GM18517 (cell line): ENCODE measurements at regions not wholly inside any gene's neighbourhood (a gene's known extent, or its start where the extent isn't known, plus 50 kb on each side); places are given as distances from the start of the nearest gene placed in this dataset.

ENCODE experiments used
- ATAC-seq: cut with Tn5 transposase; IDR thresholded peaks from one replicate; pipeline ENCODE4 v1.9.1; 2021; ENCODE audit warnings: mild to moderate bottlenecking, moderate library complexity; ENCODE audit not compliant: unreplicated experiment

DNA sequence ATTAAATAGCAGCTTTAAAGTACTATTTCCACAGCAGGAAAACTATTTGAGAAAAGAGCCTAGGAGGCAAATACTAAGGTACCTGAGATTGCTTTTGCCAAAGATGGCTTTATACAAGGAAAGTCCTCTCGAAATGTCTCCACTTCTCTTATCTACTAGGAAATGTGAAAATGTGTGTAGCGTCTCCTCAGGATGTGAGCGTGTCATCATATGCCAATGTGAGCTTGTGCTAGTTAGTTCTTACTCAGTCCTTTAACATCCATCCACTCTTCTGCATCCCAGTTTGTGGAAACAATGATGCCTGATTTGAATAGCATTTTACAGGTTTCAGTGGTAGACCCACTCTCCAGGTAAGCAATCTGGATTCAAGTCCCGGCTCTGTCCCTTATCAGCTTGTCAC is 421.0 kb downstream of the DYNC2H1 start:
- ATAC-seq = no peak

DNA sequence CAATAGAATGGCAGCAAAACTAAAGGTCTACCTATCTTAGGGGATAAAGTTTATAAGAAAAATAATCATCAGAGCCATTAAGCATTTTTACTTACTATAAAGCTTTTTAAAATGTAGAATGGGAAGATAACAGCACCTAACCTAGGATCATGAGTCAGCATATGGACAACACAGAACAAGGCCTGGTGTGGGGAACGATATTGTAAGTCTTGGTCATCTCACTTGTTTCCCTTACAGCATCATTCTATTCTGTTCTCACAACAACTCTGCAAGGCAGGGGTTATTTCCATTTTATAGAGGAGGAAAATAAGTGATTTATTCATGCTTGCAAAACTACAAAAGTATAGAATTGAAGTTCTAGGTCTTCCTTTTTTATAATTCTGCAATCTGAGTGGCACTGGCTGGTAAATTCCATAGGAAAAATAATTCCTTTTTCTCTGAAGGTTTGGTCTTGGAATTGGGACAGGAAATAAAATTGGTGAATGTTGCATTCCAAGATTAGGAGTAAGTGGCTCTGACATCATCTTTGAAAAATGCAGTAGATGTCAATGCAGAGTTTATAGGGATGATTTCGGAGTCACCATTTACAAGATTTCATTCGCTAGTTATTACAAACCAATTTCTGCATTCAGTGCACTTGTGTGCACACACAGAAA is 423.0 kb downstream of the DYNC2H1 start:
- ATAC-seq = no peak

DNA sequence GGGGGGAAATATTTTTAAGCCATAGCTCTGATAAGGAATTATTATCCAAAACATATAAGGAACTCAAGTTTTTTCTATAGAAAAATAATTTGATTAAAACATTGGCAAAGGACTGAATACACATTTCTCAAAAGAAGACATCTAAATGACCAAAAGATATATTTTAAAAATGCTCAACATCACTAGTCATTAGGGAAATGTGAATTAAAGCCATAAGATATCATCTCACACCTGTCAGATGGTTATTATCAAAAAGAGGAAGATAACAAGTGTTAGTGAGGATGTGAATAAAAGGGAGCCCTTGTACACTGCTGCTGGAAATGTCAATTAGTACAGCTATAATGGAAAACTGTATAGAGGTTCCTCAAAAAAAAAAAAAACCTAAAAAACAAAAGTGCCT is 425.0 kb downstream of the DYNC2H1 start:
- no peak for ATAC-seq

DNA sequence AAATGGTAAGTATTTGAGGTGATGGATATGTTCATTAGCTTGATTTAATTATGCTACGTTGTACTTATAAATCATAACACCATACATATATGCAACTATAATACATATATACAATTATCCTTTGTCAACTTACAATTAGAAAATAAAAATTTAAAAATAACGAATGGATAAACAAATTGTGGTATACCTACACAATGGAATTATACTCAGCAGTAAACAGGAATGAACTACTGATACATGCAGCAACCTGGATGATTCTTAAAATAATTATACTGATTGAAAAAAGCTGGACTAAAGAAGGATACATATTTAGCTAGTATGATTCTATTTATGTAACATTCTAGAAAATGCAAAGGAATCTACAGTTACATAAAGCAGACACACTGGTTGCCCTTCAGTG is 425.7 kb downstream of the DYNC2H1 start:
- ATAC-seq = no peak

DNA sequence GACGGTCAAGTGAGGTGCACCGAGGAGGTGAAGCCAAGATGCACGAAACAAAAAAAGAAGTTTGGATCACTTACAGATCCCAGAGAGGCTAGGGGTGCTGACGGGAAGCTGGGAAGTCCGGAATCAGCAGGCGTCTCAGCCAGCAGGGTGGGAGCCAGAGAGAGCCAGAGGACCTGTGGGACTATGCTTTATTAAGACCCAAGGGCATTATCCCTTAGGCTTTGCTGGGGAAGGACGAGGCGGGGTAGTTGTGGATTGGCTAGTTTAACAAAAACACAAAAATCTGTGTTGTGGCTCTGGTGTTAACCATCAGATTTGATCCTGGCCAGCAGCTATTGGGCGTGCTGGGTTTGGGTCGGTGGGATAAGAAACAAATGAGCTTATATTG is 427.1 kb downstream of the DYNC2H1 start:
- no peak for ATAC-seq

DNA sequence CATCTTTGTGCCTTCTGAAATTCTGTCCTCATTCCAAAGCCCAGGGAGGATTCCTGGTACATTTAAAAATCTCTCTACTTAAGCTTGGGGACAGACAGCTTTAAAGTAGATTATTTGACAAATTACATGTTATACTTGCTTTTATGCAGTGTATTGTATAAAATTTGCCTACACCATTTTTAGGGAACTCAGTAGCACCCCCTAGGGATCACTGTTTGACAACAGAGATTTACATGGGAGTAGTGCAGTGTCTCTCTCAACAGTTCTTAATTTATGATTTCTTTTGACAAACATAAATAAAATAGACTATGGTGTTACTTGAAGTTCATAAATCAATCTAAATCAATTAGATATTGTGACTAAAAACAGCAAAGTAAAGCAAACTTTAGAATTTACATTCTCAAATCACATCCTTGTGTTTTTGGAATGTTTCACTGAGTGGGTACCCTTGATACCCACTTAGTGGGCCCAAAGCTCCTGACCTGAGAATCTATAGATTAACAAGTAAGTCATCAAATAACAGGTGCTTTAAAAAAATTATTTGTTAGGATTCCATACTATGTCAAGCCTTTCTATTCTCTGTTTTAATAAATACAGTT is 428.8 kb downstream of the DYNC2H1 start:
- no peak for ATAC-seq

DNA sequence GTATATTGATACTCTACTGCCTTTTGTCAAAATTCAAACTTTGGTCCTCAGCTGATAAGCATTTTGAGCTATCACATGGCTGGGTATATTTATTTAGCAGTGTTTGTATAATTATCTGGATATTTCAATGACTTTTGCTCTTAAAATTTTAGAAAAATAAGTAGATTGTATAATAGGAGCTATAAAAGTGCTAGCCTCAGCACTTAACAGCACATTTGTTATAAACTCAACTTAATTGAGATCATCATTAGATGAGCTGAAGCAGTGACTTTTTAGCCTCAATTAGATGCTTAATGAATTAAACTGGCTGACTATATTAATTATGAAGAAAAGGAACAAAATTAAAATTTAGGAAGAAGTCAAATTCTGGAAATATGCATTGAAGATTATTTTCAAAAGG is 429.9 kb downstream of the DYNC2H1 start:
- no peak for ATAC-seq

DNA sequence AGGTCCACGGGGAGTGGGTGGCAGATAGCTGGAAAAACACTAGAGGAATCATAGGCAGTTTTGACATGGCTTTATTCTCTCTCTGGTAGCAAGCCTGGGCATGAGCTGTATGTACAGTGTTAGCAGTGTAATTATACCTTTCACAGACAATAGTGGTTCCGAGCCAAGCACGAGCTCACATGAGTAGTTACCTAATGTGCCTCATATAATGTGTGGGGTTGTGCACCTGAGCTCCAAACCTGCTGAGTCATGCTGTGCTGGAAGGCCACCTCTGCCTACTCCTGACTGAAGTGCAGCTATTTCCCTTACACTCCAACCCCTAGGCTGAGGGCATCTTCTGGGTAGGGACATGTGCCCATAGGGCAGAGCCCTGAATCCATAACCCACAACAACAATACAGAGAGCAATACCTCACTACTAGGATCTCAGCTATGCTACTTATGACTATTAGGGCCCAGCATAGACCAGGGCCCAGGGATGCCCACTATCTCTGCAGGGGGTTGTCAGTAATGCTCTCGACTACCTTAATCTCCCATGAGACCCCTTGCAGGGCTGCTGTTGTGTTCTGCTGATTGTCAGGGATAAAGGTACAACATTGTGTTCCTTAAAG is 432.1 kb downstream of the DYNC2H1 start:
- ATAC-seq = no peak

DNA sequence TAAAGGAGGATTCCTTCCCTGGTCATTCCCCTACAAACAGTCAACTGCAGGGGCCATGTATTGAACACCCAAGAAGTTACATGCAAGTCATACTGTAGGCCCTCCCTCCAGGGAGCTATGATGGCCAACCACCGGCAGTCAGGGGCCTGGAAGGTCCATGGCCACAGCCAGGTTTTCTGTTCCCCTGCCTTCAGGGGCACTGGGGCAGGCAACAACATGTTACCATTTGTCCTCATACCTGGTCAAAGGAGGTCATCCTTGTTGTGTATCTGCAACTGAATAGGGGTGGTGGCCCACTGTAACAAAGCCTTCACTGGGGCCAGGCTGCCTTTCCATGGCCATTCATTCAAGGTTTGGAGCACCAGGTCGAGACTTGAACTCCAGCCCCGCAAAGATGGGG is 433.6 kb downstream of the DYNC2H1 start:
- no peak for ATAC-seq

DNA sequence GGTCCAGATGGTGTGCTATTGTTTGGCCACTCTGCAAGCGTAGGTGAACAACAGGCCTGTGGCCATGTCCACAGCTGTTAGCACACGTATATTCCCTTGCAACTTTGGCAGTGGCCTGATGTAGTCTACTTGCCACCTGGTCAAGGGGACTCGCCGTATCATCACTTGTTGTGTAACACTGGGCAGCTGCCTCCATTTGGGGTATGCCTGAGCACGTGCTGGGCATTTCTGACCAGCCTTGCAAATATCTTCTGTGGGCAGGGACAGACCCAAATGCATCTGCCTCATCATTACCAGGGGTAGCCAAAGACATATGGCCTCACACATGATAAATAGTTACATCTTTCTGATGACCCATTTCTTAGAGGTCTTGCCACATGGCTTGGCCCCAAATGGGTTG is 434.2 kb downstream of the DYNC2H1 start:
- ATAC-seq = no peak

DNA sequence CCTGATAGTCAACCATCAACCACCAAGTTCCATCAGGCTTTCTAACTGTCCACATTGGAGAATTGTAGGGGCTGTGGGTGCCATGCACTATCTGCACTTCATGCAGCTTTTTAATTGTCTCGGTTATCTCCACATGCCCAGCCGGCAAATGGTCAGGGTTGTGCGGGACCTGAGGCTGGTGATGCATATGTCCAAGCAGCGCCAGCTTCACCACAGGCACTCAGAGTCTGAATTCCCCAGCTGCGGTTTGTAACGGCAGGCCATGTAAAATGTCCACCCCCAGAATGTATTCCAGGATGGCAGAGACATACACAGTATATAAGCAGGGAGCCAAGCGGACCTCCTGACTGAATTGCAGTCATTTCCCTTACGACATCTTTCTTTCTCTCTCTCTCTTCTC is 435.6 kb downstream of the DYNC2H1 start:
- ATAC-seq = no peak

DNA sequence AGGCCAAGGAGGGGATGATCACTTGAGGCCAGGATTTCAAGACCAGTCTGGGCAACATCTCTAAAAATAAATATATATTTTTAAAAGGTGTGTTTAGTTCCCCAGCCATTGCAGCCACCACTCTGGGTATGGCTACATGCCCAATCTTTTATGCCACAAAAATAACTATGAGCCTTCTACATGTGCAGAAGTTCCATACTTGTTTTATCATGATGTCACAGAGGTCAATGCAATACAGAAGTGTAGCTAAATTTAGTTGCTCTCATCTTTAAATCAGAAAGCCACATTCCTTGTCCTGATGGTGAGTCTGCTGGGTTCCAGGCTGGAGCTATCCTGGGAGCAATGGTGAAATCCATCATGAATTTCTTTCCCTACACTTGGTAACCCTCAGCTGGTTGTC is 436.3 kb downstream of the DYNC2H1 start:
- ATAC-seq = no peak

DNA sequence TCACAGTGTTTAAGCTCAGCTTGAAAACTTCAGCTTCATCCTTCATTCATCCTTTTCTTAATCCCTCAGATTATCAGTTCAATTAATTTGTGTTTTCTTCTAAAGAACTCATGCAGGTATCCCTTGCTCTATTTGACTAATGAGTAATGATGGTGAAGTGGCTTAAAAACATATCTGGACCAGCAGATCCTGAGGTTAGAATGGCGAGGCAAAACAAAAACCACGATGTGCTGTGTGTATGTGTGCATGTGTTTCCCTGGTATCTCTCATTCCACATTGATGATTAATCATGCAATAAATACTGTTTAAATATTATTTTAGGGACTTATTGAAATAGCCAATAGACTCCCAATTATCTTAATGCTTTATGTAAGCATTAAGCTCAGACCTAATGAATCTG is 437.0 kb downstream of the DYNC2H1 start:
- ATAC-seq = no peak

DNA sequence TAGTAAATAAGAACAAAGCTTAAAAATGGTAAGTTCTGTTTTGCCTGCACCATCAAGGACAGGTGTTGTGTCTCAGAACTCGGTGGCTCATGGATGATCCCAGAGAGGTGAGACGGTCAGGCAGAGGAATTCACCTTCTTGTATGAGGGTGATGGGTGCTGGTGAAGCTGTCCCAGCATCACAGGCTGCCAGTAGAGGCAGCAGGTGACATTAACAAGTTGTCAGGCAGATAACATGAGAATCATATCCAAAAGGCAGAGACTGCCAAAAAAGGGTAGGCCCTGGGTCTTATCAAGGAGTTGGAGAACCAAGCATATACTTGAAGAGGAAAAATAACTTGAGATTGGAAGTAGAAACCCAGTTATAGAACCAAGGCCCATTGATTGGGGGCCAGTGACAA is 437.8 kb downstream of the DYNC2H1 start:
- ATAC-seq = no peak

DNA sequence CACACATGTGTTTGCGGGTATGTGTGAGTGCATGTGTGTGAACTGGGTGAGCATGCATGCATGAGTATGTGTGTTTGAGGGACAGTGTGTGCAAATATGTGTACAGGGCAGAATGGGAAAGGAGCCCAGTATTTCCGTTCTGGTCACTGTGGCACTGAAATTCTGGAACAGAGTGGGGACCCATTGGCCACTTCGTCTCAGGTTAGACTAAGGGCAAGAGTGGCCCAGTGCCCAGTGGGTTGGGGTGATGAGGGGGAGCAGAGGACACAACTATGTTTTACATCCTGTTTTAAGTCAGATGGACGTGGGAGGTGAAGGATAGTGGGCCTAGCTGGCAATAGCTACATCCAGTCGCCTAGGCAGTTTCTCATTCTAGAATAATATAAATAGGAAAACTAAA is 438.5 kb downstream of the DYNC2H1 start:
- ATAC-seq = no peak

DNA sequence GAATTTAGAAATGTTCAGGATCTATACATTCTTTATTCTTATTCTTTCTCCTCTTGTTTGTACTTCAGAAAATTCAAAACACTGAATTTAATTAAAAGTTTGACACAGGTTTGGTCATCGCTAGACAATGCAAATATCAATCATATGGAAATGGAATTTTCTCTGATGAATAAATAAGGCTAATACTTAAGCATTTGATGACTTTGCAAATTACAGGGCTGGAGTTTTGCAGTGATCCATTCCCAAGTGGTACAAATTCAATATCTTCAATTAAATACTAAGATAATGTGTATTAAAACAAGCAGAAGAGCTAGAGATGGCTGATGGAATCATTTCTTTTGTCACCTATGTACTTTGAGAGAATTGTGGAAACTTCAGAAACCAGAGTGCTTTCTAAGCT is 439.6 kb downstream of the DYNC2H1 start:
- no peak for ATAC-seq

DNA sequence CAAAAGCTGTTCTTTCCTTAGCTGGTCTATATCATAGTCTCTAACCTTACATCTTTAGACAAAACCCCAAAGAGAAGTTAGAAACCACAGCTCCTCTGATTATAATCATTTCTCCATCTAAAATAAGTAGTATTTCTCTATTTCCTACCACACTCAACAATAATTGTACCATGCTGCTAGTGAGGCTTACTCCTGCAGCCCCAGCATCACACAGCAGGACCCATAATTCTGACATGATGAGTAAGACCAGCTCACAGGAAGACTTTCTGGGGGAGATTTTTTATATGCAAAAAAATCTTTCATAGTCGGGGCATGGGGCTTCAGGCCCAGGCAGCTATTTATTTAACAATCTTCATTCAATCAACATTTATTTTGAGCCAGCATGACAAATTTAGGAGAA is 441.6 kb downstream of the DYNC2H1 start:
- ATAC-seq = no peak

DNA sequence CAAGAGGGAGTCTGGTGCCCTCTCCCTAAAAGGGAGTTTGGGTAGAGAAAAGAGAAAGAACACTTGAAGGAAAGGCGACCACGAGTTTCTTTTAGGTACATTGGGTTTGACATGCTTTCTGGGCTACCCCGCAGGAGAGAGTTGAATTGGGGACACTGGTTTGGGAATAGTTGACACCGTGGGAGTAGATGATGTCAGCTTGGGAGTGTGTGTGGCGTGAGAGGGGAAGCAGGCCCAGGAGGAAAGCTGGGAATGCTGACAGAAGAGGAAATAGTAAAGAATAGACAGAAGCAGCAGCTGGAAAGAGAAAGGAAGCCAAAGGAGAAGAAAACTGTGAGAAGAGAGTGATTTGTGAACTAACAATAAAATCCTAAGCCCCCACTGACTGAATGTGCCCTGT is 442.9 kb downstream of the DYNC2H1 start:
- ATAC-seq = no peak

DNA sequence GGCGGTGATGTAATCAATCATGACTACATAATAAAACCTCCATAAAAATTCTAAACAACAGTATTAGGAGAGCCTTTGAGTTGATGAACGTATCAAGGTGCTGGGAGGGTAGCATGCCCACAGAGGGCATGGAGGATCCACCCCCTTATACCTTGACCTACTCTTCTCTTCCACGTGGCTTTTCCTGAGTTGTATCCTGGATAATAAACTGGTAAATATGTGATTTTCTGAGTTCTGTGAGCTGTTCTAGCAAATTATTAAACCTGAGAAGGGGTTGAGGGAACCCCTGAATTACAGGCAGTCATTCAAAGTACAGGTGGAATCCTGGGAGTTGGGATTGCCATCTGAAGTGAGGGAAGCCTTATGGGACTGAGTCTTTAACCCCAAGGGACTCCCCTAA is 446.9 kb downstream of the DYNC2H1 start:
- ATAC-seq = no peak

DNA sequence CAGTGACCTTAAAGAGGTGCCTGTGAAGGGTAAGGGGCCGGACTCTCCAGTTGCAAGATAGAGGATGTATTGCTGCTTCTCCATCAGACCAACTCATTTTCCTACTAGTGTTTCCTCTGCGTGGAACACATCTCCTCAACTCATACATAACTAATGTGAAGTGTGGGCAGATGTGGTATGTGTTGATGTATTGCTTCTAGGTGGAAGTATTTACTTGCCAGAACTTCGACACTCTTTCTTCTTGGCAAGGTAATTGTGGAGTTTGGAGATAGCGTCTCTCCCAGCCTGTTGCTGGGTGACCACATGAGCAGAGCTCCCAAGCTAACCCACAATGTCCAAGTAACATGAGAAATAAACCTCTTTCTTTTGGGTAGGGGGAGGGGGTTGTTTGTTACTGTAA is 456.9 kb downstream of the DYNC2H1 start:
- no peak for ATAC-seq

DNA sequence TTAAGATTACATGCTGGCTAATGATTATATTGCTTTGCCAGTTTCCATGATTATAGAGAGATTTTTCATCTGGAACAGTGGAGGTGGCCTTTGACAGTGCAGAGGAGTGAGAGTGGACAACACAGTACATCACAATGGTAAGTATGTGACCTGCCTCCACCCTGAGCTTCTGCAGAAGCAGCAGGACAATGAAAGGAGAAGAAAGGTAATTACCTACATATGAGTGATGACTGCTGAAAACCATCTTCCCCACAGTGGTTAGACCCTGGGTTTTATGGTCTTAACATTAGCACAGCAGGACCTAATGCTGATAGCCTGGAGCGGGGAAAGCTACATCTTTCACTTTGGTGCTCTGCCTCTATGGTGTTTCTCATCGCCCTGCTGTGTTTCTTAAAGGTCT is 454.7 kb upstream of the DDI1 start:
- ATAC-seq = no peak

DNA sequence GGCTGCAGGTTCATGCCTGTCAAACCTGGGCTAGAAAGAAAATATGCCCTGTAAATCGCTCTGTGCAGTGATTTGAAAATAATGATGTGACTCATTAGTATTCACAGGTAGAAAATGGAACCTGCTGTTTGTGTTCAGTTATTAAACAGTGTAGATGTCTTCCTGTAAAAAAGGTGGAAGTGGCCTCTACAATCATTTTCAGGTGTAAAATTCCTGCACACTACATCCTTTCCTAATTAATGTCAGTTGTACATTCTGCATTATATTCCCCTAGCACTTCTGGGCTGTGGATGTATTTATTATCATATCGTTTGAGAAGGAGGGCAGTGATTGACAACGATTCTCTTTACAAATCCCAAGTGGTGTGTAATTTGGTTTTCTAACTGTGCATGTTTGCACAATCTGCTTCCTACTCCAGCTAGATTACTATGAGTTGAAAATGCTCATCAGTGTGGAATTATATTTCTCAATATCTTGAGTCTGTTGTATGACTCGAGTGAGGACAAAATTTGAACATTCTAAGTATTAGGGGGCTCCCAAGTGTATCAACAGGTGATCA is 454.0 kb upstream of the DDI1 start:
- ATAC-seq = no peak
